ENCODE measurements at regions not wholly inside any gene's neighbourhood (a gene's known extent, or its start where the extent isn't known, plus 50 kb on each side); places are given as distances from the start of the nearest gene placed in this dataset.

- H3K36me3 ChIP-seq (ENCODE audit: control insufficient read depth in 4 of 4, insufficient read depth in 4 of 4, low read length in 4 of 4), result no peaks in the 10 kb centered on the region
- no peak overlapping the region for H3K27ac ChIP-seq (ENCODE audit: low read depth in 1 of 2, low read length in 1 of 2)
- DNase-seq (no peak), ATAC-seq (ENCODE audit: insufficient read depth, low FRiP score) (no peak)
- peaks cover 0 to 12% (median 5%) of the 10 kb centered on the region in 4 donors for H3K9me3 ChIP-seq (ENCODE audit: control insufficient read depth in 4 of 4, insufficient read depth in 3 of 4, low read length in 3 of 4)
- no peaks in the 10 kb centered on the region for H3K27me3 ChIP-seq (ENCODE audit: control insufficient read depth in 3 of 3, insufficient read depth in 3 of 3, low read length in 2 of 3)
- no peaks in the 10 kb centered on the region for H3K4me1 ChIP-seq (ENCODE audit: control insufficient read depth in 5 of 5, insufficient read depth in 5 of 5, low read length in 5 of 5)
- H3K9ac ChIP-seq (ENCODE audit: insufficient read depth in 1 of 2, low read length in 2 of 2), result no peak overlapping the region
- TF ChIP-seq CTCF (IDR thresholded peaks at IDR 0.05; ENCODE audit: control extremely low read depth, extremely low read depth), result no peak
- H3K4me3 ChIP-seq, result no peak overlapping the region
These were observed 417.4 kb upstream of the RIOK2 start for GRCh38 chr5:97600486-97600885.

DNA sequence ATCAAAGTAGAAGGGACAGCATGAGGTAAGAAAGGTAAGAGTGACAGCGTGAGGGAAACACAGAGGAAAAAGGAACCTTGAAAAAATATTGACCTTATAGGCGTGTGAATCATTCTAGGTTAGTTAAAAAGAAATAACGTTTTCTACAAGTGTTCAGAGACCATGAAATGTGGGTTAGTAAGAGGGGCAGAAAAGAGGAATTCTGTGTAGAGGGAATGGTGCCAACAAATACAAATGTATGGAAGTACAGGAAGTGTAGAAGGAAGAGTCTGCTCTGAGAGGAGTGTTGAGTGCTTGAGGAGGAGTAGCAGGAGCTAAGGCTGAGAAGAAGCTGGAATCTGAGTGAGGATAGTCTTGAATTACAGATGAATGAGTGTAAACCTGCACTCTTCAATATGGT, 418.6 kb upstream of the RIOK2 start:
- Histone ChIP-seq H3K27ac (ENCODE audit: low read depth in 1 of 2, low read length in 1 of 2) (no peak overlapping the region), H3K4me1 (ENCODE audit: control insufficient read depth in 5 of 5, insufficient read depth in 5 of 5, low read length in 5 of 5) (no peaks in the 10 kb centered on the region), H3K9me3 (ENCODE audit: control insufficient read depth in 4 of 4, insufficient read depth in 3 of 4, low read length in 3 of 4) (peaks cover 0 to 8% (median 5%) of the 10 kb centered on the region in 4 donors), H3K36me3 (ENCODE audit: control insufficient read depth in 4 of 4, insufficient read depth in 4 of 4, low read length in 4 of 4) (no peaks in the 10 kb centered on the region), H3K4me3 (no peak overlapping the region), H3K27me3 (ENCODE audit: control insufficient read depth in 3 of 3, insufficient read depth in 3 of 3, low read length in 2 of 3) (no peaks in the 10 kb centered on the region), H3K9ac (ENCODE audit: insufficient read depth in 1 of 2, low read length in 2 of 2) (no peak overlapping the region)
- 72 to 88% methylated on average over 3 of the region's 3 CpGs for WGBS, 2 donors
- ATAC-seq (ENCODE audit: insufficient read depth, low FRiP score) (no peak), DNase-seq (no peak)
- TF ChIP-seq CTCF (IDR thresholded peaks at IDR 0.05; ENCODE audit: control extremely low read depth, extremely low read depth), result no peak

DNA sequence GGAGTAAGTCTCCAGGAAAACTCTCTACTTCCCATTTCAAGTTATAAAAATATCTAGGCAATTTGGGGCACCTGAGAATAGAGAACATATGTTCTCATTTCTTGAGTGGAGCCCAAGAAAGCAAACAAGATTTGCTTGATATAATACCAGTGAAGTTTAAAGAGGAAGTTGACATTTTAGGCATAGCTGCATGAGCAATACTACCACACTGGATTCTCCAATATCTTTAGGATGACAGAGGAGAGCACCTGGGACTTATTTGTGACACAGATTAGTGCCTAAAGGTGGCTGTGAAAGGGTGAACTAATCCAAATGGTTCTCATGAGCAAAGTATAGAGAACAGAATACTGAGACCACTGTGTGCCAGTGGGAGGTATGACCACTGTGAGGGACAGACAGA, 423.5 kb upstream of the RIOK2 start:
- ATAC-seq (ENCODE audit: insufficient read depth, low FRiP score), result no peak
- H3K4me3 ChIP-seq, result no peak overlapping the region
- H3K9me3 ChIP-seq (ENCODE audit: control insufficient read depth in 4 of 4, insufficient read depth in 3 of 4, low read length in 3 of 4), result peaks cover 0 to 5% (median 0%) of the 10 kb centered on the region in 4 donors
- no peaks in the 10 kb centered on the region for H3K36me3 ChIP-seq (ENCODE audit: control insufficient read depth in 4 of 4, insufficient read depth in 4 of 4, low read length in 4 of 4)
- no peak for DNase-seq
- TF ChIP-seq CTCF (IDR thresholded peaks at IDR 0.05; ENCODE audit: control extremely low read depth, extremely low read depth), result no peak
- H3K27ac ChIP-seq (ENCODE audit: low read depth in 1 of 2, low read length in 1 of 2), result no peak overlapping the region
- H3K4me1 ChIP-seq (ENCODE audit: control insufficient read depth in 5 of 5, insufficient read depth in 5 of 5, low read length in 5 of 5), result no peaks in the 10 kb centered on the region
- H3K27me3 ChIP-seq (ENCODE audit: control insufficient read depth in 3 of 3, insufficient read depth in 3 of 3, low read length in 2 of 3), result no peaks in the 10 kb centered on the region
- H3K9ac ChIP-seq (ENCODE audit: insufficient read depth in 1 of 2, low read length in 2 of 2), result no peak overlapping the region

DNA sequence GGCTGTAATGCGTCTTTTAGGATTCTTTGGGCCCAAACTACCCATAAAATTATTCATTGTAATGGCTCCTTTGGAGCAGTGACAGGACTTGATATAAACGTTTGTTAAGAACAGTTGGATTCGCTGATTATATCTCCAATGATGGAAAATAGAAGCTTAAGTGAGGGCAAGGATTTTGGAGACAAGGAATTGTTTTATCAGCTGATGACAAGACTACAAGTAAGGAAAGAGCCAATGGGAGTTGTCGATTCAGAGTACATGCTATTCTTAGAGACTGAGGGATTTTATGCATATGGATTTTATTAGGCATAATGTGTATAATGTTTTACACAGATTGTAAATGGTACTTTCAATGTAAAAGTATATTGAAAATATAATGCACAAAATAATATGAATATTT, 425.5 kb upstream of the RIOK2 start:
- Histone ChIP-seq H3K36me3 (ENCODE audit: control insufficient read depth in 4 of 4, insufficient read depth in 4 of 4, low read length in 4 of 4) (no peaks in the 10 kb centered on the region), H3K9me3 (ENCODE audit: control insufficient read depth in 4 of 4, insufficient read depth in 3 of 4, low read length in 3 of 4) (peaks cover 0 to 5% (median 0%) of the 10 kb centered on the region in 4 donors), H3K4me3 (no peak overlapping the region), H3K27me3 (ENCODE audit: control insufficient read depth in 3 of 3, insufficient read depth in 3 of 3, low read length in 2 of 3) (no peaks in the 10 kb centered on the region), H3K9ac (ENCODE audit: insufficient read depth in 1 of 2, low read length in 2 of 2) (no peak overlapping the region), H3K4me1 (ENCODE audit: control insufficient read depth in 5 of 5, insufficient read depth in 5 of 5, low read length in 5 of 5) (no peaks in the 10 kb centered on the region), H3K27ac (ENCODE audit: low read depth in 1 of 2, low read length in 1 of 2) (no peak overlapping the region)
- WGBS, 2 donors, result 82 to 92% methylated on average over 4 of the region's 4 CpGs
- TF ChIP-seq CTCF (IDR thresholded peaks at IDR 0.05; ENCODE audit: control extremely low read depth, extremely low read depth), result no peak
- ATAC-seq (ENCODE audit: insufficient read depth, low FRiP score), result no peak
- no peak for DNase-seq

Data from lung (tissue), 11 donors.